Small intestine (tissue), 7 donors: ENCODE measurements at regions not wholly inside any gene's neighbourhood (a gene's known extent, or its start where the extent isn't known, plus 50 kb on each side); places are given as distances from the start of the nearest gene placed in this dataset.

ENCODE experiments used
- DNase-seq, 2 donors: peaks; one replicate each; pipeline versions ENCODE4 v3.0.0 to v3.0.0-alpha.2; 2013
- FAIRE-seq: peaks from 2 replicates; lab custom pipeline; 2012; peaks lifted over from hg19 to GRCh38; lab: Jason Lieb, UNC
- H3K27ac ChIP-seq, 3 donors: one replicate each; pipeline ENCODE4 v1.5.1; 2013; ENCODE audit warnings: low read length in 2 of 3, mild to moderate bottlenecking in 2 of 3, control low read depth in 1 of 3, inconsistent platforms in 1 of 3, low read depth in 1 of 3, moderate library complexity in 1 of 3
- H3K27me3 ChIP-seq, 3 donors: one replicate each; pipeline ENCODE4 v1.6.1; 2013; ENCODE audit warnings: low read length in 3 of 3, inconsistent platforms in 1 of 3; ENCODE audit not compliant: control insufficient read depth in 3 of 3, insufficient read depth in 3 of 3
- H3K36me3 ChIP-seq, 3 donors: one replicate each; pipeline ENCODE4 v1.6.1; 2013; ENCODE audit warnings: low read length in 3 of 3, inconsistent platforms in 1 of 3, low read depth in 1 of 3, mild to moderate bottlenecking in 1 of 3, moderate library complexity in 1 of 3; ENCODE audit not compliant: control insufficient read depth in 3 of 3, insufficient read depth in 2 of 3
- H3K4me1 ChIP-seq, 3 donors: one replicate each; pipeline ENCODE4 v1.6.1; 2013; ENCODE audit warnings: low read length in 2 of 3, inconsistent platforms in 1 of 3, low read depth in 1 of 3, mild to moderate bottlenecking in 1 of 3, moderate library complexity in 1 of 3; ENCODE audit not compliant: control insufficient read depth in 3 of 3, insufficient read depth in 2 of 3
- H3K4me3 ChIP-seq, 3 donors: one replicate each; pipeline ENCODE4 v1.5.1; 2013; ENCODE audit warnings: low read length in 3 of 3, control low read depth in 1 of 3, inconsistent platforms in 1 of 3, low read depth in 1 of 3, mild to moderate bottlenecking in 1 of 3, moderate library complexity in 1 of 3
- H3K9me3 ChIP-seq, 2 donors: one replicate each; pipeline ENCODE4 v1.6.1; 2013; ENCODE audit warnings: low read depth in 1 of 2, low read length in 1 of 2; ENCODE audit not compliant: control insufficient read depth in 2 of 2, insufficient read depth in 1 of 2
- WGBS, 3 donors: extraction: QIAGEN DNeasy Blood & Tissue Kit; methylation state at CpG; one replicate each; pipeline ENCODE4 v1.1.7; 2013; 5-methylcytosine and 5-hydroxymethylcytosine counted together
- donor health status: healthy with polysubstance abuse.
- donor health status: control.
- donor health status: control.
- donor health status: Bipolar disorder and iron deficiency.
- donor health status: healthy.

- DNase-seq (no peak), FAIRE-seq (no peak)
- Histone ChIP-seq H3K9me3 (no peaks in the 10 kb centered on the region), H3K27ac (no peak overlapping the region), H3K4me3 (no peak overlapping the region), H3K4me1 (no peaks in the 10 kb centered on the region), H3K27me3 (no peaks in the 10 kb centered on the region), H3K36me3 (no peaks in the 10 kb centered on the region)
- 36 to 71% (median 39%) methylated on average over 2 of the region's 2 CpGs for WGBS, 3 donors
Measured at GRCh38 chrX:138534410-138534809, 177.1 kb downstream of the FGF13 start.

DNA sequence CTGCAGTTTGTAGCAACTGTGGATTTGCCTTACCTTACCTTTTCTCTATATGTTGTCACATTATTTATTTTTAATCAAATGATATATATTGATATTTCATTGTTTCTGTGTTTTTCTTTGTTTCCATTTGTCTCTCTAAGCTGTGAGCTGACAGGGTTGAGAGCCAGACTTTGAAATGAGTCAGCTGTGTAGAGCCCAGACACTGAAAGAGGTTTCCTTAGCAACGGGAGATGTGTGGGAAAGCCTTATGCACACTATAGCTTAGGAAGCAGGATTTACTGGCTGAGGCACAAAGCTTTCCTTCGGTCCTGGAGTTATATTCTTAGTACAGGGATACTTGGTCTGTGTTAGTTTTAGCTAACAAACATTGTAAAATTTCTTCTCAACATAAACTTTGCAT lies 192.2 kb downstream of the FGF13 start:
- H3K4me1 ChIP-seq, result no peaks in the 10 kb centered on the region
- H3K36me3 ChIP-seq, result no peaks in the 10 kb centered on the region
- peak in 1 of 2 donors; percentile 1 for DNase-seq
- no peak overlapping the region for H3K27ac ChIP-seq
- FAIRE-seq, result no peak
- 11 to 25% (median 14%) methylated on average over 2 of the region's 2 CpGs for WGBS, 3 donors
- H3K27me3 ChIP-seq, result no peaks in the 10 kb centered on the region
- H3K4me3 ChIP-seq, result no peak overlapping the region
- H3K9me3 ChIP-seq, result no peaks in the 10 kb centered on the region

GRCh38 chrX:138504273-138504672 lies 207.2 kb downstream of the FGF13 start:
- H3K36me3 ChIP-seq, result no peaks in the 10 kb centered on the region
- no peaks in the 10 kb centered on the region for H3K4me1 ChIP-seq
- no peak for FAIRE-seq
- no peak overlapping the region for H3K4me3 ChIP-seq
- H3K9me3 ChIP-seq, result no peaks in the 10 kb centered on the region
- WGBS, 3 donors, result 55 to 84% (median 75%) methylated on average over 3 of the region's 3 CpGs
- no peaks in the 10 kb centered on the region for H3K27me3 ChIP-seq
- no peak overlapping the region for H3K27ac ChIP-seq
- DNase-seq, result no peak

DNA sequence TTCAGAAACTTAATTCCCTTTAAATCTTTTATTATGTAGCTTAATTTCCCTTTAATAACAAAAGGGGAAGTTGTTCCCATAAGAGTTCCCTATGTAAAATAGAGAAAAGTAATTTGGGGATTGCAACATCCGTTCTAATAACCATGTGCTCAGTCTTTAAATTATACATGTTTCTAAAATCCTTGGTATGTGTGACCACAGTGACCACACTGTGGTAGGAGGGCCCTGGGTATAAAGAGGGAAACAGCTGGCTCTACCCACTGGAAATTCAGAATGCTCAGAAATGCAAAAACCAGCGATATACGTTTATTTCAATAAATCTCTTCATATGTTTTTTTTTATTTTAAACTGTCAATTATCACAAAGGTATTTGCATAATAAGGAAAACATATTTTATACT lies 219.1 kb downstream of the FGF13 start:
- no peaks in the 10 kb centered on the region for H3K4me1 ChIP-seq
- H3K27me3 ChIP-seq, result no peaks in the 10 kb centered on the region
- no peak overlapping the region for H3K27ac ChIP-seq
- no peaks in the 10 kb centered on the region for H3K9me3 ChIP-seq
- no peaks in the 10 kb centered on the region for H3K36me3 ChIP-seq
- DNase-seq, result no peak
- WGBS, 3 donors, result 75 to 82% (median 76%) methylated on average over 3 of the region's 3 CpGs
- no peak for FAIRE-seq
- H3K4me3 ChIP-seq, result no peak overlapping the region

DNA sequence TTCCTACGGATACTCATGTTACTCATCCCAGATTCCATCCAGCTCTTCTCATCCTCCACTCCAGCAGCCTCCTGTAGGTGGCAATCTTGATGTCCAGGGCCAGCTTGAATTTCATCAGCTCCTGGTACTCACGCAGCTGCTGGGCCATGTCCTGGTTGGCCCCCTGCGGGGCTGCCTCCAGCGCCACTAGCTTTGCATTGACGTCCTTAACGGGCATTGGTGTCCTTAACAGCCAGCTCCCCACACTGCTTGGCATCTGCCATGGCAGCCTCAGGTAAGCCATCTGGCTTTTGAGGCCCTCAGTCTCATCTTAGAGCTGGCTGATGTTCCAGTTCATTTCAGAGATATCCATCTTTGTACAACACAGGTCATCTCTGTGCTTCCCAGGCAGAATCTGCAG lies 223.7 kb downstream of the FGF13 start:
- DNase-seq (no peak), FAIRE-seq (no peak)
- no peak overlapping the region for H3K27ac ChIP-seq
- H3K4me1 ChIP-seq, result no peaks in the 10 kb centered on the region
- no peak overlapping the region for H3K4me3 ChIP-seq
- H3K9me3 ChIP-seq, result no peaks in the 10 kb centered on the region
- 64 to 88% (median 73%) methylated on average over 6 of the region's 6 CpGs for WGBS, 3 donors
- no peaks in the 10 kb centered on the region for H3K27me3 ChIP-seq
- no peaks in the 10 kb centered on the region for H3K36me3 ChIP-seq

GRCh38 chrX:138485767-138486166 lies 225.8 kb downstream of the FGF13 start:
- no peak for FAIRE-seq
- Histone ChIP-seq H3K4me3 (no peak overlapping the region), H3K4me1 (no peaks in the 10 kb centered on the region), H3K36me3 (no peaks in the 10 kb centered on the region), H3K9me3 (peaks cover 0 to 2% of the 10 kb centered on the region in 2 donors), H3K27me3 (no peaks in the 10 kb centered on the region), H3K27ac (no peak overlapping the region)
- WGBS, 3 donors, result 7 to 22% (median 14%) methylated on average over 1 of the region's 1 CpG
- no peak for DNase-seq

DNA sequence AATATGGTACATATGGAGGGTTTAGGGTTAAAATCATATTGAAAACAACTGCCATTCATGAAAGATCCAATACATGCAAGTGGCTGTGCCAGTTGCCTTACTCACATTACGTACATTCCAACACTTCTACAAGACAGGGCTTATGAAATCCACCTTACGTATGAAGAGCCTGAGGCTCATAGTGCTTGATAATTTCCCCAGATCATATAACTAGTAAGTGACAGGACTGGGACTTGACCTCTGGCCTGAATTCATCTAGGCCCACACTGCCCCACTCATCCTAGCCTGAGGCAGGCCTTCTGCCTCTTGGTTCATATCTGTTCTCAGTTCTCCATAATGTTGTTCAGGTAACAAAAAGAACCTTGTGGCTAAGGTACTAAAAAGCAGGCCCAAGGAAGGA lies 226.3 kb downstream of the FGF13 start:
- DNase-seq, result no peak
- Histone ChIP-seq H3K4me1 (no peaks in the 10 kb centered on the region), H3K27me3 (no peaks in the 10 kb centered on the region), H3K36me3 (no peaks in the 10 kb centered on the region), H3K27ac (no peak overlapping the region), H3K9me3 (peaks cover 0 to 5% of the 10 kb centered on the region in 2 donors), H3K4me3 (no peak overlapping the region)
- FAIRE-seq, result no peak
- WGBS, 3 donors, result 77 to 93% (median 89%) methylated on average over 2 of the region's 2 CpGs

DNA sequence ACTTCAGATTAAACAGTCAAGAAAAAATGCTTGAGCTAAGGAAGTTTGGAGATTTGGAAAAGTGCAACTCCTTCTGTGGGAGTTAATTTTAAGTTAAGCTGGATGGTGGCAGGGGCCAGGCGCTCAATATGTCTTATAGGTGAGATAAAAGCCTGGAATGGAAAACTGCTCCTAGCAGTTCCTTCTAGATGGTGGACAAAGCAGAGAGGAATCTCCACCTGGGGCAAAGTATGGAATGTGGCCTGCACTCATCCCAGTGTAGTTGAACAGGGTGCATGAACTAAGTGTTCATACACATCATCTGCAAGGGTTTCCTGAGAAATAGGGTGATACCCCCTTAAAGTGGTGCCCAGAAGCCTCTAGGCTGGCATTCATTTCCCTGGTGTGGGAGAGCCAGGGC lies 227.1 kb downstream of the FGF13 start:
- Histone ChIP-seq H3K4me1 (no peaks in the 10 kb centered on the region), H3K27ac (no peak overlapping the region), H3K4me3 (no peak overlapping the region), H3K9me3 (peaks cover 0 to 8% of the 10 kb centered on the region in 2 donors), H3K36me3 (no peaks in the 10 kb centered on the region), H3K27me3 (no peaks in the 10 kb centered on the region)
- FAIRE-seq (no peak), DNase-seq (no peak)
- 53 to 86% (median 67%) methylated on average over 1 of the region's 1 CpG for WGBS, 3 donors

- 59 to 68% (median 61%) methylated on average over 3 of the region's 3 CpGs for WGBS, 3 donors
- Histone ChIP-seq H3K4me3 (no peak overlapping the region), H3K27me3 (no peaks in the 10 kb centered on the region), H3K27ac (no peak overlapping the region), H3K36me3 (no peaks in the 10 kb centered on the region), H3K9me3 (peaks cover 0 to 8% of the 10 kb centered on the region in 2 donors), H3K4me1 (no peaks in the 10 kb centered on the region)
- FAIRE-seq (no peak), DNase-seq (no peak)
Measured at GRCh38 chrX:138481649-138482048, 229.9 kb downstream of the FGF13 start.
